AG04450 (cell line): ENCODE measurements at regions not wholly inside any gene's neighbourhood (a gene's known extent, or its start where the extent isn't known, plus 50 kb on each side); places are given as distances from the start of the nearest gene placed in this dataset.

Experiments
- CTCF ChIA-PET: fragments of 300-600, 350-600 bp; formaldehyde crosslinking; extraction: SDS; loops from one replicate; lab custom pipeline; 2022; ENCODE audit warnings: antibody characterized with exemption, inconsistent platforms; lab: Charles Lee
- POLR2A ChIA-PET: fragments of 350-600 bp; formaldehyde crosslinking; extraction: SDS; loops from one replicate; lab custom pipeline; 2021; ENCODE audit warnings: antibody characterized with exemption, inconsistent platforms; lab: Yijun Ruan, JAX
- DNase-seq: peaks from one replicate; pipeline ENCODE4 v3.0.0-alpha.2; 2011; ENCODE audit warnings: low read depth, low spot score
- H3K27ac ChIP-seq: one replicate; pipeline ENCODE4 v1.5.1; 2012; ENCODE audit warnings: low read depth, low read length, control low read depth
- H3K27me3 ChIP-seq: one replicate; pipeline ENCODE4 v1.6.0; 2012; ENCODE audit warnings: low read length; ENCODE audit not compliant: control insufficient read depth, insufficient read depth
- H3K4me3 ChIP-seq: 2 replicates; pipeline ENCODE4 v1.5.1; 2011; ENCODE audit warnings: mild to moderate bottlenecking, low read depth, low read length, control low read depth
- H3K9me3 ChIP-seq: 2 replicates; pipeline ENCODE4 v1.5.1; 2012; ENCODE audit warnings: low read length; ENCODE audit not compliant: control insufficient read depth, insufficient read depth
- CTCF ChIP-seq: IDR thresholded peaks from 2 replicates; pipeline ENCODE4 v1.5.1; 2011; ENCODE audit warnings: low read depth, low read length, control low read depth, inconsistent platforms

GRCh38 chr5:147061431-147061830 is 173.4 kb upstream of the STK32A start:
- no peak overlapping the region for H3K27ac ChIP-seq
- H3K4me3 ChIP-seq: no peak overlapping the region
- H3K27me3 ChIP-seq: no peaks in the 10 kb centered on the region
- DNase-seq: no peak
- ChIA-PET CTCF (no interaction called here), POLR2A (no interaction called here)
- no peaks in the 10 kb centered on the region for H3K9me3 ChIP-seq
- no peak for TF ChIP-seq CTCF

GRCh38 chr5:147062427-147062826 is 172.4 kb upstream of the STK32A start:
- Histone ChIP-seq H3K4me3 (no peak overlapping the region), H3K9me3 (no peaks in the 10 kb centered on the region), H3K27ac (no peak overlapping the region), H3K27me3 (no peaks in the 10 kb centered on the region)
- no peak for DNase-seq
- TF ChIP-seq CTCF: no peak
- CTCF ChIA-PET: no interaction called here
- POLR2A ChIA-PET: no interaction called here

- Histone ChIP-seq H3K27ac (no peak overlapping the region), H3K4me3 (no peak overlapping the region), H3K9me3 (no peaks in the 10 kb centered on the region), H3K27me3 (no peaks in the 10 kb centered on the region)
- DNase-seq: no peak
- CTCF ChIA-PET: no interaction called here
- POLR2A ChIA-PET: no interaction called here
- TF ChIP-seq CTCF: no peak
Observed at GRCh38 chr5:147063943-147064342, 170.9 kb upstream of the STK32A start.

GRCh38 chr5:147065071-147065470 is 169.8 kb upstream of the STK32A start:
- no peak overlapping the region for H3K4me3 ChIP-seq
- no peak for TF ChIP-seq CTCF
- ChIA-PET CTCF (no interaction called here), POLR2A (no interaction called here)
- no peaks in the 10 kb centered on the region for H3K9me3 ChIP-seq
- DNase-seq: no peak
- H3K27ac ChIP-seq: no peak overlapping the region
- no peaks in the 10 kb centered on the region for H3K27me3 ChIP-seq

GRCh38 chr5:147068998-147069397 is 165.8 kb upstream of the STK32A start:
- ChIA-PET POLR2A (no interaction called here), CTCF (no interaction called here)
- Histone ChIP-seq H3K4me3 (no peak overlapping the region), H3K27ac (no peak overlapping the region), H3K9me3 (no peaks in the 10 kb centered on the region), H3K27me3 (no peaks in the 10 kb centered on the region)
- TF ChIP-seq CTCF: no peak
- DNase-seq: no peak
